ENCODE measurements at regions not wholly inside any gene's neighbourhood (a gene's known extent, or its start where the extent isn't known, plus 50 kb on each side); places are given as distances from the start of the nearest gene placed in this dataset.
"Not testable (repeated sequence)": the region's sequence is repeated elsewhere in the genome, so short reads cannot be mapped to it uniquely, and the experiment has no call there.

- DNase-seq (ENCODE audit: low read depth) = no peak
Observed at GRCh38 chr3:152581951-152582350, 253.0 kb upstream of the P2RY1 start.

DNA sequence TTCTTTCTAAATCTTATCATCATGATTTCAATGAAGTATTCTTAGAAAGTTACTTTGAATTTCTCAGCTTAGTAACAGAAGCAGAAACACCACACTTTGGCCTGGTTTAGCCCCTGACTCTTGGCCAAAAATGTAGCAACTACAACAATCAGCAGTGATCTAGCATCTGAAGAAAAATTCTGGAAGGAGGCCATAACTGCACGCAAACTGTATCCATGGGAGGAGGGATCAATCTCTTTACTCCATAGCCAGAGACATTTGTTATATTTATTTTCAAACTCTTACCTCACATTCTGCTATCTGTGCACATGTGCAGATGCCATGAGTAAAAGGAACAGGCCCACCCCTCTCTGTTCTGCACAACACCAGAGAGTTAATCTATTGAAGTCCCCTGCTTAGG lies 251.0 kb upstream of the P2RY1 start:
- no peak for DNase-seq (ENCODE audit: low read depth)

DNA sequence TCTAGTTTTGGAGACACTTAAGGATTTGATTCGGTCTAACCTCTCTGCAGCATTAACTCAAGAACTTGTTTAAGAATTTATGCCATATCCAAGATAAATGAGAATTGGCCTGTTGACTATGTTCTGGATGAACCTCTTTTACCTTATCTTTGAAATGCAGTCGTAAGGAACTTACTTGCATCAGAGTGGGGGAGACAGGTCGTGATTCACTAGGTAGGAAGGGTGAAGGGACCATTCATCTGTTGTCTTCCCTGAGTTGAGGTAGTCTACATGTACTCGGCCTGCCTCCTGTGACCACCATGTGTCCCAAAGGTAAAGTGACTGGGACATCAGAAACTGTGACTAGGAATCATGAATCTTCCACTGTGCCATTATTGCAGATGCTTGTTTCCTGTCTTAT lies 248.0 kb upstream of the P2RY1 start:
- no peak for DNase-seq (ENCODE audit: low read depth)

DNA sequence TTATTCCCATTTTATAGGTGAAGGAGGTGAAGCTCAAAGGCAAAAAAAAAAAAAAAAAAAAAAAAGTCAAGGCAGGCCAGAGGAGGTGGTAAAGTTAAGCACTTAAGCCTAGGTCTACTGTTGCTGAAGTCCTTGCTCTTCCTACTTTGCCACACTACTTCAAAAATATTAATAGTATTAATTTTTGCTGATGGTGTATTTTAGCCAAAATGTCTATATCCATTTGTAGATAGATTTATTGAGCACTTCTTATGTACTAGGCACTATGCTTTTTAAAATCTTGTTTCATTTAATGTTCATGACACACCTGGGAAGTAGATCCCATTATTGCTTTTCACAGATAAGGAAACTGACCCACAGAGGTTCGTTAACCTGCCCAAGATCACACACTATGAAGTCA lies 247.1 kb upstream of the P2RY1 start:
- DNase-seq (ENCODE audit: low read depth) = no peak

- DNase-seq (ENCODE audit: low read depth) = no peak
Observed at GRCh38 chr3:152589644-152590043, 245.3 kb upstream of the P2RY1 start.

GRCh38 chr3:152591515-152591914 lies 243.4 kb upstream of the P2RY1 start:
- peak; percentile 63 for DNase-seq (ENCODE audit: low read depth)

- DNase-seq (ENCODE audit: low read depth) = no peak
Observed at GRCh38 chr3:152593242-152593641, 241.7 kb upstream of the P2RY1 start.

DNA sequence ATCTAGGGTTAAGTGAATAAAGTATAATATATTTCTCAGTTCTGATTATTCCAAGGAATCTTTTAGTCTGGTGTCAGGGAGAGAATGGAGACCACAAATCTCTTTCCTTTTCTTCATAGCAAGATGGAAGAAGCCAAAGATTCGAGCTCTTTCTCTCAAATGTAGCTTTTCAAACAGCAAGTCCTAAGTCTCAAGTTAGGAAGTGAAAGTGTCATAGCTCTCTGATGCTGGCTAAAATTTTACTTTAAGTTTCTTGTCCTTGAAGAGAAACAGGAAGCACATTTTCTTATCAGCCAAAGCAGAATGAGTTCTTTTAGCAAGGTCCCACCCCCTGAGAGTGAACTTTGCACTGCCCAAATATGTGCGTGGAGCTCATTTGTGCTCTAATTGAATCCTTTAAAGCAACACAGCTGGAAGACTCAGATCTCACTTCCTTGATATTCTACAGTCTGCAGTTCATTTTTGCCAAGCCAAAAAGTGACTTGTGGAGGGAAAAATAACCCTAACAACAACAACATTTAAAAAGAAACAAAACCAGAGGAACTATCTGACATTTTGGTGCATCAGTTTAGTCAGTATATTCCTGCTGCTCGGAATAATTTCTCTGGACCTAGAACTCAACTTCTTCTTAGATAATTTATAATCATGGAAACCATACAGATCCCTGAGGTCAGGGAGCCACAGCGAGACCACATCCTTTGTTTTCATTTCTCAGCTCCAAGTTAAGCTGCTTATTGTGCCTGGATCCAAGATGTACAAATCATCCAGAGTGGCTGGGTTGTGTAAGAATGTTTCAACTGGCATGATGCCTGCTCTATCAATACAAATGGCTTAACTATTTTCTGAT lies 238.7 kb upstream of the P2RY1 start:
- peak; percentile 81 for DNase-seq (ENCODE audit: low read depth)

DNA sequence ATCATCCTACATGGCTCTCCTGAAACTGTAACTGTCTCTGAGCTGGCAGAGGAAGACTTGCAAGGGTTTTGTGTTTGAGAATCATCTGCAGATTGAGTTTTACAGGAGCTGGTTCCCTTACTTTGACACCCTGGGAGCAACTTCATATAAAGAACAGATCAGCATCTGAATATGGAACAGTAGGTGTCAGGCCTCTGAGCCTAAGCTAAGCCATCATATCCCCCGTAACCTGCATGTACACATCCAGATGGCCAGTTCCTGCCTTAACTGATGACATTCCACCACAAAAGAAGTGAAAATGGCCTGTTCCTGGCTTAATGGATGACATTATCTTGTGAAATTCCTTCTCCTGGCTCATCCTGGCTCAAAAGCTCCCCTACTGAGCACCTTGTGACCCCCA lies 238.1 kb upstream of the P2RY1 start:
- DNase-seq (ENCODE audit: low read depth) = not testable (repeated sequence)

DNA sequence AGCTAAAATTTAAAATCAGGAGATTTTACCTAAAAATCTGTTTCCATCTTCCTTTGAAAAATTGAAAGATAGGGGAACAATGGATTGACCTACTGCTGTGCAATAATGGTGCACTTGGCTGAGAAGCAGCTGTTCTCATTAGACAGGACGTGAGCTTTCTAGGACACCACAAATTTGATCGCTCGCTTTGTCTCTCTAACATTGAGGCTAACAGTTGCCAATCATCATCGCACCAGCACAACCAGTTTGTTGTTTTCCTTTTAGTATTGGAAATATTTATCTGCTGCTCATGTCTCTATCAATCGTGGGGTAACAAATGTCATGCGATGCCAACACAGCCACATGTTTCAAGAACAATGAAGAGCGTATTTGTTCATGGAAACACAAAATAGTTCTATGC lies 228.8 kb upstream of the P2RY1 start:
- no peak for DNase-seq (ENCODE audit: low read depth)

- no peak for DNase-seq (ENCODE audit: low read depth)
Observed at GRCh38 chr3:152607179-152607578, 227.8 kb upstream of the P2RY1 start.

- DNase-seq (ENCODE audit: low read depth) = no peak
Observed at GRCh38 chr3:152608696-152609594, 226.0 kb upstream of the P2RY1 start.

GRCh38 chr3:152609891-152610290 lies 225.0 kb upstream of the P2RY1 start:
- DNase-seq (ENCODE audit: low read depth) = no peak

GRCh38 chr3:152610622-152611021 lies 224.3 kb upstream of the P2RY1 start:
- no peak for DNase-seq (ENCODE audit: low read depth)

DNA sequence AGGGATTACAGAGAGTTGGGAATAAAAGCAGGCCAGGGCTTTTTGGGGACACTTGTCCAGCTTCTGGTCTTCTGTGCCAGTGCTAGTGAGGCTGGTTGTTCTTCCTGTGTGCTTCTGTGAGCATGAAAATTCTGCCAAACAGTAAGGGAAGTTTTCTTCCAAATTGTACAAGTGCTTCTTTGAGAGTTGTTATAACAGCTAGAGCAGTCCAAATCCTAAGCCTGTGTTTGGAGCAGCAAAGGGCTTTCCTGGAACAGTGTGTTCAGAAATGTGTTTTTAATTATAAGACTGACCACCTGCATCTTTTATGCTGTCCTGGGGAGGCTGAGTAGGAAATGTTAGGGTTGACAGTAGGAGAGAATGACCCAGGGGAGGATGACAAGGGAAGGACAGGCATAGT lies 223.0 kb upstream of the P2RY1 start:
- DNase-seq (ENCODE audit: low read depth) = no peak

DNA sequence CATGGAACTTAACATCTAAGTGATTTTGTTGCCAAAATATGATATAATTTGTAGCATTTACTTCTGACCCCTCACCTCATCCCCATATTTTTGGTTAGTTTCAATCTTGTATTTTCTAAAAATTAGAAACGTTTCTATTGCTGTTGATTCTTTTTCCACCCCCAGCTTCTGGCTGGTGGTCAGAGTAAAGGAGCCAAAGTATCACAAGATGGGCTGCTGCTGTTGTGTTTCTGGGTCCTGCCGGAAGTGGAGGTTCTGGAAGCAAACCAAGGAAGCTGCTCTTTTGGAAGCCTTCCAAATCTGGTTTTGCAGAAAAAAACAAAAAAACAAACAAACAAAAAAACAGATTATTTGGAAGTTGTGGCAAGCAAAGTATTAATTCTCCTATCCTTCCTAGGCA lies 221.1 kb upstream of the P2RY1 start:
- DNase-seq (ENCODE audit: low read depth) = no peak

GRCh38 chr3:152615681-152616080 lies 219.2 kb upstream of the P2RY1 start:
- no peak for DNase-seq (ENCODE audit: low read depth)

GRCh38 chr3:152617609-152618008 lies 217.3 kb upstream of the P2RY1 start:
- no peak for DNase-seq (ENCODE audit: low read depth)

GRCh38 chr3:152618529-152618928 lies 216.4 kb upstream of the P2RY1 start:
- no peak for DNase-seq (ENCODE audit: low read depth)

DNA sequence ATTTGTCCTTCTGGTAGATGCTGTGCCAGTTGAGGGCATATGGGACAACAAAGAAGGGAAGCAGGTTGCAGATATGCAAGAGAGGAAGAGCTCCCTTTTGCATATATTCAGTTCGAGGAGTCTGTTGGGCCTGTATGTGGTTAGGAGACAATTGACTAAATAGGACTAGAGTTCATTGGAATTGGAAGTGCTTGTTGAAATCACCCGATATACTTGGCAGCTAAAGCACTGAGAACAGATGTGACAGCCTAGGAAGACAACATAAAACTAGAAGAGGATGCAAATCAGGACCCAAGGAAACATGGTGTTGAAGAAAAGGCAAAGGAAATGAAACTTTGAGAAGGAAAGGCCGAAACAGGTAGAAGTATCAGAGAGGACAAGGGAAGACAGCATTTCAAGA lies 215.2 kb upstream of the P2RY1 start:
- no peak for DNase-seq (ENCODE audit: low read depth)

GRCh38 chr3:152620395-152620794 lies 214.5 kb upstream of the P2RY1 start:
- no peak for DNase-seq (ENCODE audit: low read depth)

DNA sequence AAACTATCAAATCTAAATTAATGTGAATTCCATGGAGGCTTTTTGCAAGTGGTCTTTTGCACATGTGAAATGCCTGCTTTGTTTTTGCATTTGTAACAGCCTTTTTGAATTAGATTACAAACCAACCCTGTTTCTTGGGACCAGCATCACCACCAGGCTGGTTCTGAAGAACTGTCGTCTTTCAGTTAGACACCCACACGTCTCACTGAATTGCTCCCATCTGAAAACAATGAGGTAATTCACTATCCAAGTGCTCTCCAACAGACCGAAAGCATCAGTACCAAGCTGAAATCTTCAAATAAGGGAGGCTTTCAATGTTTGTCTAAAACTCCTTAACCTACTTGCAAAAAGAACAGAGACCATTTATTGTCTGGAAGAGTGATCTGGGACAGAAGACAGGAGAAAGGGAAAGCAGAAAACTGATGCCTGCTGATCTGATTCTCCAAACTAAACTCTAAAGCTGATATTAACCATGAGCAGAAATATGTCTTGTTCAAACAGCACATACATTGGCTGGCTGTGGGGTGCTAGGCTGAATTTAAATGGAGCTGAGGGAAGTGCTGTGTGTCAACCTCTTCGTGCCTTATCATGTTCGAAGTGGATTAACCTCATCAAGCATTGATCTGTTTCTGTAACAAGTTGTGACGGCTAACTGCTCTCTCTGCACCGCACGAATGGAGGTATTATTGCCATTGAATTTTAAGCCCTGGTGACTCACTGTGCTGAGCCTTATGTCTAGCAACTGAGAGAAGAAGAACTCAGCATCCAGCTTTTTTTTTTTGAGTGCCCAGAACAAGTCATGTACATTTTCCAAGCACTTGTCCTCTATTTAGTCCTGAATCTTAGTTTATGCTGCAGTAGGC lies 213.7 kb upstream of the P2RY1 start:
- DNase-seq (ENCODE audit: low read depth) = no peak

Data from CMK (cell line).